K562 (cell line): ENCODE measurements at regions not wholly inside any gene's neighbourhood (a gene's known extent, or its start where the extent isn't known, plus 50 kb on each side); places are given as distances from the start of the nearest gene placed in this dataset.

Source experiments
- ATAC-seq: fragments of 200-7000 bp; cut with Tn5 transposase; 3 replicates; pipeline ENCODE4 v1.9.1; 2020; ENCODE audit warnings: moderate library complexity
- BruUV-seq: library from RNA; stranded (reverse); fragments of 400-500 nt; replicated peaks from 2 replicates; lab custom pipeline; 2021; lab: Mats Ljungman, UMichigan
- CTCF ChIA-PET: fragments of 300-600 bp; formaldehyde crosslinking; extraction: SDS; loops from one replicate; lab custom pipeline; 2021; ENCODE audit warnings: low intra/inter-chr PET ratio; lab: Yijun Ruan, JAX
- POLR2A ChIA-PET: fragments of 300-600, 350-650 bp; sonication (Branson Sonifier 250); formaldehyde crosslinking; extraction: SDS; loops from one replicate; lab custom pipeline; 2021; ENCODE audit warnings: antibody characterized with exemption, inconsistent platforms; lab: Yijun Ruan, JAX
- DNase-seq, 4 experiments: peaks; one replicate each; pipeline versions ENCODE4 v3.0.0 to v3.0.0-alpha.2; 2011 to 2018; ENCODE audit warnings: low spot score in 3 of 4, mixed read lengths in 3 of 4; ENCODE audit errors: extremely low read depth in 1 of 4
- FAIRE-seq: peaks from 2 replicates; lab custom pipeline; 2011; peaks lifted over from hg19 to GRCh38; lab: Jason Lieb, UNC
- H2AFZ ChIP-seq: 2 replicates; pipeline ENCODE4 v1.6.0; 2011; ENCODE audit warnings: low read depth, low read length, control low read depth, inconsistent platforms
- H3K27ac ChIP-seq: fragments of 200-600 bp; 3 replicates; pipeline ENCODE4 v1.8.0; 2011; ENCODE audit warnings: low read depth, mild to moderate bottlenecking, control low read depth, inconsistent platforms, low read length, moderate library complexity, mixed read lengths; ENCODE audit errors: extremely low read depth
- H3K27me3 ChIP-seq, 2 experiments: fragments of 300-600 bp in 1 of 2; 2 replicates in 1 of 2; 3 replicates in 1 of 2; pipeline versions ENCODE4 v1.6.0 to v1.8.0; 2011; ENCODE audit warnings: inconsistent platforms in 2 of 2, low read length in 2 of 2, mild to moderate bottlenecking in 1 of 2, mixed read lengths in 1 of 2, moderate library complexity in 1 of 2; ENCODE audit not compliant: control insufficient read depth in 2 of 2, insufficient read depth in 2 of 2
- H3K36me3 ChIP-seq: fragments of 300-600 bp; 3 replicates; pipeline ENCODE4 v1.8.0; 2011; ENCODE audit warnings: mild to moderate bottlenecking, low read length, inconsistent platforms; ENCODE audit not compliant: control insufficient read depth, insufficient read depth
- H3K4me1 ChIP-seq, 2 experiments: fragments of 200-600 bp in 1 of 2; replicated peaks in 1 of 2; 2 replicates in 1 of 2; 3 replicates in 1 of 2; pipeline versions ENCODE4 v1.5.1 to v1.8.0; 2011; ENCODE audit warnings: inconsistent platforms in 2 of 2, low read length in 2 of 2, mild to moderate bottlenecking in 1 of 2, mixed read lengths in 1 of 2, moderate library complexity in 1 of 2; ENCODE audit not compliant: control insufficient read depth in 2 of 2, insufficient read depth in 2 of 2
- H3K4me2 ChIP-seq: 2 replicates; pipeline ENCODE4 v1.6.1; 2011; ENCODE audit warnings: low read length, control low read depth, inconsistent platforms, mixed read lengths; ENCODE audit not compliant: insufficient read depth
- H3K4me3 ChIP-seq: fragments of 200-600 bp; sonication (generic), shearing (Covaris generic); 2 replicates; pipeline ENCODE4 v1.5.1; 2016; ENCODE audit warnings: control low read depth, inconsistent platforms
- H3K79me2 ChIP-seq: fragments of 200-600 bp; 3 replicates; pipeline ENCODE4 v1.8.0; 2011; ENCODE audit warnings: low read length, inconsistent platforms; ENCODE audit not compliant: control insufficient read depth, insufficient read depth
- H3K9ac ChIP-seq, 2 experiments: 2 replicates each; pipeline versions ENCODE4 v1.6.0 to v1.6.1; 2011; ENCODE audit warnings: low read depth in 2 of 2, low read length in 2 of 2, control low read depth in 1 of 2, inconsistent platforms in 1 of 2, mild to moderate bottlenecking in 1 of 2, mixed read lengths in 1 of 2; ENCODE audit not compliant: insufficient read depth in 1 of 2
- H3K9me1 ChIP-seq: one replicate; pipeline ENCODE4 v1.6.0; 2011; ENCODE audit warnings: inconsistent platforms, mild to moderate bottlenecking, low read length, moderate library complexity; ENCODE audit not compliant: control insufficient read depth, insufficient read depth
- H3K9me3 ChIP-seq: replicated peaks from 2 replicates; pipeline ENCODE4 v1.5.1; 2011; ENCODE audit warnings: low read depth, low read length, inconsistent platforms; ENCODE audit not compliant: control insufficient read depth, insufficient read depth
- H4K20me1 ChIP-seq: replicated peaks from 2 replicates; pipeline ENCODE4 v1.6.1; 2011; ENCODE audit warnings: low read length, inconsistent platforms, mixed read lengths; ENCODE audit not compliant: control insufficient read depth, insufficient read depth
- CBX5 ChIP-seq: IDR thresholded peaks from 2 replicates; pipeline ENCODE4 v1.6.1; 2014; ENCODE audit warnings: low read depth, borderline replicate concordance
- COPS2 ChIP-seq: fragments of 450-650 bp; conservative IDR thresholded peaks from 2 replicates; pipeline ENCODE4 v1.6.1; 2016; ENCODE audit warnings: mild to moderate bottlenecking, moderate library complexity
- FOS ChIP-seq: IDR thresholded peaks from 3 replicates; pipeline ENCODE4 v1.6.1; 2011; ENCODE audit not compliant: insufficient read length; ENCODE audit errors: extremely low read depth
- GTF2E2 ChIP-seq: fragments of 200-800 bp; sonication (Bioruptor generic); IDR thresholded peaks from 2 replicates; pipeline ENCODE4 v1.6.1; 2016; ENCODE audit warnings: missing genetic modification characterization, missing compliant biosample characterization
- KAT2B ChIP-seq: IDR thresholded peaks from one replicate; pipeline ENCODE4 v1.6.1; 2012; ENCODE audit warnings: low read depth, mild to moderate bottlenecking, control low read depth, inconsistent platforms, low read length, moderate library complexity
- KLF13 ChIP-seq: fragments of 450-650 bp; IDR thresholded peaks from 2 replicates; pipeline ENCODE4 v1.6.1; 2016; ENCODE audit warnings: missing genetic modification characterization, low read depth, mild to moderate bottlenecking, missing compliant biosample characterization, moderate library complexity, borderline replicate concordance
- MCM5 ChIP-seq: fragments of 450-650 bp; IDR thresholded peaks from 2 replicates; pipeline ENCODE4 v1.6.1; 2016; ENCODE audit warnings: low read depth
- SMARCA5 ChIP-seq: fragments of 450-650 bp; IDR thresholded peaks from 2 replicates; pipeline ENCODE4 v1.6.1; 2016
- SRF ChIP-seq, 2 experiments: fragments of 250-450, 450-650 bp in 1 of 2; sonication (Bioruptor Pico) in 1 of 2; sonication (generic) in 1 of 2; formaldehyde crosslinking; IDR thresholded peaks; 2 replicates each; pipeline versions ENCODE4 v1.5.0 to v1.5.1; 2020 to 2022; ENCODE audit warnings: mild to moderate bottlenecking in 1 of 2, missing genetic modification reagents in 1 of 2
- TCF3 ChIP-seq: sonication (generic); formaldehyde crosslinking; IDR thresholded peaks from 2 replicates; pipeline ENCODE4 v1.4.0; 2020; ENCODE audit warnings: mild to moderate bottlenecking, missing genetic modification reagents
- XRCC5 ChIP-seq: fragments of 200-400 bp; formaldehyde crosslinking; IDR thresholded peaks from 2 replicates; pipeline ENCODE4 v1.6.1; 2017; ENCODE audit warnings: low read depth, mild to moderate bottlenecking, low read length
- ZFP36 ChIP-seq: fragments of 150-350 bp; IDR thresholded peaks from 2 replicates; pipeline ENCODE4 v1.6.1; 2018; ENCODE audit warnings: low read length, low read depth; ENCODE audit not compliant: partially characterized antibody
- ZNF696 ChIP-seq: fragments of 250-450 bp; sonication (Bioruptor Pico); conservative IDR thresholded peaks from 2 replicates; pipeline ENCODE4 v1.4.0; 2020; ENCODE audit warnings: mild to moderate bottlenecking, moderate library complexity
- ZNF717 ChIP-seq: fragments of 250-450 bp; sonication (Bioruptor Pico); IDR thresholded peaks from 2 replicates; pipeline ENCODE4 v1.5.0; 2021
- WGBS: fragments of 100-300 bp; shearing (Covaris generic); methylation state at CpG from one replicate; pipeline ENCODE4 v1.1.6; 2016; ENCODE audit warnings: low coverage, mixed read lengths; ENCODE audit not compliant: insufficient coverage; ENCODE audit errors: missing lambda C conversion rate; 5-methylcytosine and 5-hydroxymethylcytosine counted together
- in situ Hi-C: fragments of 300-500 bp; cut with MboI; formaldehyde crosslinking; loops from 4 replicates; pipeline ENCODE4 v1.15.0; 2018; ENCODE audit warnings: inconsistent platforms, mixed read lengths
- intact Hi-C: fragments of 100-400 bp; cut with micrococcal nuclease; formaldehyde crosslinking; loops from 2 replicates; pipeline ENCODE4 v1.14.2; 2022

GRCh38 chr11:42824067-42824466 lies 487.7 kb upstream of the API5 start:
- H3K9me3 ChIP-seq, result no peaks in the 10 kb centered on the region
- no TSS peak for BruUV-seq

GRCh38 chr11:42825598-42825997 lies 486.2 kb upstream of the API5 start:
- 0% methylated on average over 1 of the region's 1 CpG for WGBS
- ATAC-seq (no peak), FAIRE-seq (no peak), DNase-seq (no peak)
- intact Hi-C loops (no loop called here), in situ Hi-C loops (no loop called here)
- Histone ChIP-seq H3K4me2 (no peak overlapping the region), H3K4me1 (no peaks in the 10 kb centered on the region), H3K27ac (no peak overlapping the region), H3K36me3 (no peaks in the 10 kb centered on the region), H3K27me3 (no peaks in the 10 kb centered on the region), H3K9me1 (no peaks in the 10 kb centered on the region), H4K20me1 (no peaks in the 10 kb centered on the region), H3K79me2 (no peaks in the 10 kb centered on the region), H3K4me3 (no peak overlapping the region), H3K9ac (no peak overlapping the region), H2AFZ (no peak overlapping the region), H3K9me3 (no peaks in the 10 kb centered on the region)
- ChIA-PET POLR2A (no interaction called here), CTCF (no interaction called here)
- no TSS peak for BruUV-seq
- TF ChIP-seq KAT2B, result no peak
- no peak for TF ChIP-seq GTF2E2 (tag)
- TF ChIP-seq KLF13, result no peak
- TF ChIP-seq XRCC5, result no peak
- TF ChIP-seq ZFP36, result no peak
- TF ChIP-seq CBX5, result no peak

More at GRCh38 chr11:42824067-42824466, 487.7 kb upstream of the API5 start:
- H3K27me3 ChIP-seq, result no peaks in the 10 kb centered on the region
- in situ Hi-C loops, result no loop called here
- no peak for DNase-seq
- no peak for FAIRE-seq
- H3K4me2 ChIP-seq, result no peak overlapping the region
- no peaks in the 10 kb centered on the region for H3K4me1 ChIP-seq
- 2% methylated on average over 4 of the region's 4 CpGs for WGBS
- H3K27ac ChIP-seq, result no peak overlapping the region
- POLR2A ChIA-PET, result no interaction called here
- no peak for ATAC-seq
- H4K20me1 ChIP-seq, result no peaks in the 10 kb centered on the region
- no peaks in the 10 kb centered on the region for H3K36me3 ChIP-seq
- H3K9me1 ChIP-seq, result no peaks in the 10 kb centered on the region
- TF ChIP-seq SRF (CRISPR knock-in tag; IDR thresholded peaks at IDR 0.05) (no peak), ZNF696 (CRISPR knock-in tag) (no peak), MCM5 (no peak), COPS2 (no peak), FOS (no peak), SMARCA5 (no peak), ZNF717 (CRISPR knock-in tag) (no peak), TCF3 (CRISPR knock-in tag) (no peak)
- TF ChIP-seq, all 486 proteins: peak for 0
- Histone ChIP-seq H2AFZ (no peak overlapping the region), H3K9ac (no peak overlapping the region), H3K4me3 (no peak overlapping the region), H3K79me2 (no peaks in the 10 kb centered on the region)
- CTCF ChIA-PET, result no interaction called here
- intact Hi-C loops, result no loop called here
